ENCODE measurements at regions not wholly inside any gene's neighbourhood (a gene's known extent, or its start where the extent isn't known, plus 50 kb on each side); places are given as distances from the start of the nearest gene placed in this dataset.
A peak's percentile ranks its signal among the peaks of the same experiment; 100 is the strongest.

- TF ChIP-seq CTCF (IDR thresholded peaks at IDR 0.05), result peak in 1 of 3 experiments; percentile 17
- TF ChIP-seq POLR2A (IDR thresholded peaks at IDR 0.05), result no peak
These were observed 904.3 kb downstream of the XPNPEP1 start for GRCh38 chr10:109019001-109019424.

Measured in testis (tissue), 2 donors.